GM19395 (cell line): ENCODE measurements at regions not wholly inside any gene's neighbourhood (a gene's known extent, or its start where the extent isn't known, plus 50 kb on each side); places are given as distances from the start of the nearest gene placed in this dataset.

Experiments used
- ATAC-seq: cut with Tn5 transposase; IDR thresholded peaks from one replicate; pipeline ENCODE4 v1.9.1; 2021; ENCODE audit warnings: mild to moderate bottlenecking, moderate library complexity; ENCODE audit not compliant: unreplicated experiment

DNA sequence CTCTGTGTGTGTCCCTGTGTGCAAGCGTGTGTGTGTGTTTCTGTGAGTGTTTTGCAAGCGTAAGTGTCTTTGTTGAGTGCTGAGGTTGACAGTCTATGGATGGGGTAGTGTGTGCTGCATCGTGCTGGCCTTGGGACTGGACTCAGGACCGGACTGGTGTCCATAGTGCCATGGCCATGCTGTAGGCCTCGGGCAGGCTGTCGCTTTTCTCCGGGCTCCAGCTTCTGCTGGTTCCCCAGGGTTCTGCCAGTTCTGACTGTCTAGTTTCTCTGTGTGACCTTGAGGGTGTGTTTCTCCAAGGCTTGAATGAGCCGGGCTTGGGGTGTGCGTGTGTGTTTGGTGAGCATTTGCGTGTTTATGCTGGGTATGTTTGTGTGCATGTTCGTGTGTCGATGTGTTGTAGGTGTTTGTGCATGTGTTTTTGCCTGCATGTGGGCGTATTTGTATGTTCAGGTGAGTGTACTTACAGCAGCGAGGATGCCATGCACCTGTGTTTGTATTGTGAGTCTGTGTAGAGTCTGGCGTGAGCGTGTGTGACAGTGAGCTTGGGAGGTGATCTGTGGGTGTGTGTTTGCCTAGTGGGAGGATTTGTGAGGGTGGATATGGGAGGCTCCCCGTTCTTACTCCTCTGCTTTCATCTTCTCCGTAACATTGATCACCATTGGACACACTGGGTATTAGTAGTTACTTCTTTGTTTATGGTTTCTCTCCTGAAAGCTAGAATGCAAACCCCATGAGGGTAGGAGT is 51.7 kb upstream of the POU3F1 start:
- no peak for ATAC-seq

- ATAC-seq: no peak
These were observed 50.8 kb upstream of the POU3F1 start for GRCh38 chr1:38097284-38097898.
